Caco-2 (cell line): ENCODE measurements at regions not wholly inside any gene's neighbourhood (a gene's known extent, or its start where the extent isn't known, plus 50 kb on each side); places are given as distances from the start of the nearest gene placed in this dataset.

ENCODE experiments used
- BruUV-seq: library from RNA; stranded (reverse); fragments of 400-500 nt; replicated peaks from 2 replicates; lab custom pipeline; 2021; lab: Mats Ljungman, UMichigan
- CTCF ChIA-PET: fragments of 300-600 bp; sonication (Branson Sonifier 250); formaldehyde crosslinking; loops from one replicate; lab custom pipeline; 2022; ENCODE audit warnings: antibody characterized with exemption; lab: Charles Lee
- POLR2A ChIA-PET: fragments of 300-600 bp; sonication (Branson Sonifier 250); formaldehyde crosslinking; loops from one replicate; lab custom pipeline; 2022; ENCODE audit warnings: antibody characterized with exemption; lab: Charles Lee
- DNase-seq, 2 experiments: peaks; one replicate each; pipeline versions ENCODE4 v3.0.0 to v3.0.0-alpha.2; 2020 to 2022
- H3K27me3 ChIP-seq: replicated peaks from 2 replicates; pipeline ENCODE4 v1.6.0; 2011; ENCODE audit warnings: low read length; ENCODE audit not compliant: control insufficient read depth, insufficient read depth
- H3K36me3 ChIP-seq: 2 replicates; pipeline ENCODE4 v1.5.1; 2011; ENCODE audit warnings: low read length; ENCODE audit not compliant: control insufficient read depth, insufficient read depth
- H3K4me1 ChIP-seq: fragments of 250-450 bp; sonication (Bioruptor Pico); 2 replicates; pipeline ENCODE4 v1.5.1; 2020; ENCODE audit warnings: mild to moderate bottlenecking
- H3K4me3 ChIP-seq: 2 replicates; pipeline ENCODE4 v1.5.1; 2011; ENCODE audit warnings: low read depth, mild to moderate bottlenecking, control low read depth, low read length
- H3K9me3 ChIP-seq: fragments of 250-450 bp; sonication (Bioruptor Pico); 2 replicates; pipeline ENCODE4 v1.5.1; 2020; ENCODE audit warnings: mild to moderate bottlenecking, moderate library complexity
- H3K27ac Mint-ChIP-seq: one replicate; pipeline ENCODE4 v1.8.0; 2022; ENCODE audit warnings: mixed read lengths; ENCODE audit not compliant: unreplicated experiment
- H3K27me3 Mint-ChIP-seq: one replicate; pipeline ENCODE4 v1.8.0; 2022; ENCODE audit warnings: mixed read lengths; ENCODE audit not compliant: insufficient read depth, unreplicated experiment
- H3K36me3 Mint-ChIP-seq: one replicate; pipeline ENCODE4 v1.8.0; 2022; ENCODE audit warnings: mild to moderate bottlenecking, mixed read lengths; ENCODE audit not compliant: insufficient read depth, unreplicated experiment
- H3K4me1 Mint-ChIP-seq: one replicate; pipeline ENCODE4 v1.8.0; 2022; ENCODE audit warnings: low read depth, mixed read lengths; ENCODE audit not compliant: unreplicated experiment
- H3K4me3 Mint-ChIP-seq: one replicate; pipeline ENCODE4 v1.8.0; 2022; ENCODE audit warnings: mild to moderate bottlenecking, moderate library complexity, mixed read lengths; ENCODE audit not compliant: unreplicated experiment
- H3K9me3 Mint-ChIP-seq: one replicate; pipeline ENCODE4 v1.8.0; 2022; ENCODE audit warnings: mixed read lengths; ENCODE audit not compliant: unreplicated experiment
- intact Hi-C: fragments of 100-400 bp; cut with micrococcal nuclease; formaldehyde crosslinking; loops from one replicate; pipeline ENCODE4 v1.10.0; 2022; ENCODE audit not compliant: unreplicated experiment
- TF ChIP-seq, protein P1 (sequence below), 2 experiments: fragments of 200-600 bp in 1 of 2; IDR thresholded peaks; 1 replicate in 1 of 2; 2 replicates in 1 of 2; pipeline versions ENCODE4 v1.5.1 to v1.8.0; 2011 to 2022; ENCODE audit warnings: antibody characterized with exemption in 1 of 2, control low read depth in 1 of 2, inconsistent platforms in 1 of 2, low read depth in 1 of 2, low read length in 1 of 2, mild to moderate bottlenecking in 1 of 2, moderate library complexity in 1 of 2; ENCODE audit not compliant: insufficient read depth in 1 of 2, severe bottlenecking in 1 of 2, unreplicated experiment in 1 of 2

DNA sequence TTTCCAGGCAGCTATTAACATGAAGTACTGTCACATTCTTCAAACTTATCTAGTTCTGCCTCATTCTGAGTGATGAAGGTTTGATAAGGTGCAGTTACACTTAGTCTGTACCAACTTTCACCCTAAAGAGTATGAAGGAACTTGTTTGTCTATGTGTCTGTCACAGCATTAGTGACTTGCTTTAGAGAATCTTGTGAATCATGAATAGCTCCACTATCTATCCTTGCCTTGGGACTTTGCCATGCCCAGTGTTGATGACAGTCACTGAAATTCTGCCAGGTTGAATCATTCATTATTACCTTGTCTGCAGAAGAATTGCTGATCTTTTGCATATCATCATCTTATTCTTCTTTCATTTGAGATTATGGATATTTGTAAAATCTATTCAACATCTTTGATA lies 50.9 kb upstream of the A1CF start:
- Histone ChIP-seq H3K9me3 (no peaks in the 10 kb centered on the region), H3K36me3 (no peaks in the 10 kb centered on the region), H3K4me3 (no peak overlapping the region), H3K27me3 (no peaks in the 10 kb centered on the region), H3K4me1 (no peaks in the 10 kb centered on the region)
- intact Hi-C loops, result loop anchor here (2.0 kb wide), 2 partner anchors 36 to 64 kb away; no protein-coding TSS in a partner anchor
- BruUV-seq, result no TSS peak
- no peak for DNase-seq
- Mint-ChIP-seq H3K27ac (no peak overlapping the region), H3K9me3 (no peaks in the 10 kb centered on the region), H3K4me3 (no peak overlapping the region), H3K36me3 (no peaks in the 10 kb centered on the region), H3K27me3 (peaks cover 36% of the 10 kb centered on the region), H3K4me1 (no peaks in the 10 kb centered on the region)
- POLR2A ChIA-PET, result no interaction called here
- TF ChIP-seq, protein P1, sequence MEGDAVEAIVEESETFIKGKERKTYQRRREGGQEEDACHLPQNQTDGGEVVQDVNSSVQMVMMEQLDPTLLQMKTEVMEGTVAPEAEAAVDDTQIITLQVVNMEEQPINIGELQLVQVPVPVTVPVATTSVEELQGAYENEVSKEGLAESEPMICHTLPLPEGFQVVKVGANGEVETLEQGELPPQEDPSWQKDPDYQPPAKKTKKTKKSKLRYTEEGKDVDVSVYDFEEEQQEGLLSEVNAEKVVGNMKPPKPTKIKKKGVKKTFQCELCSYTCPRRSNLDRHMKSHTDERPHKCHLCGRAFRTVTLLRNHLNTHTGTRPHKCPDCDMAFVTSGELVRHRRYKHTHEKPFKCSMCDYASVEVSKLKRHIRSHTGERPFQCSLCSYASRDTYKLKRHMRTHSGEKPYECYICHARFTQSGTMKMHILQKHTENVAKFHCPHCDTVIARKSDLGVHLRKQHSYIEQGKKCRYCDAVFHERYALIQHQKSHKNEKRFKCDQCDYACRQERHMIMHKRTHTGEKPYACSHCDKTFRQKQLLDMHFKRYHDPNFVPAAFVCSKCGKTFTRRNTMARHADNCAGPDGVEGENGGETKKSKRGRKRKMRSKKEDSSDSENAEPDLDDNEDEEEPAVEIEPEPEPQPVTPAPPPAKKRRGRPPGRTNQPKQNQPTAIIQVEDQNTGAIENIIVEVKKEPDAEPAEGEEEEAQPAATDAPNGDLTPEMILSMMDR (IDR thresholded peaks at IDR 0.05; ENCODE audit: insufficient read depth in 1 of 2, low read depth in 1 of 2, low read length in 1 of 2, severe bottlenecking in 1 of 2, unreplicated experiment in 1 of 2), result no peak
- CTCF ChIA-PET, result no interaction called here

DNA sequence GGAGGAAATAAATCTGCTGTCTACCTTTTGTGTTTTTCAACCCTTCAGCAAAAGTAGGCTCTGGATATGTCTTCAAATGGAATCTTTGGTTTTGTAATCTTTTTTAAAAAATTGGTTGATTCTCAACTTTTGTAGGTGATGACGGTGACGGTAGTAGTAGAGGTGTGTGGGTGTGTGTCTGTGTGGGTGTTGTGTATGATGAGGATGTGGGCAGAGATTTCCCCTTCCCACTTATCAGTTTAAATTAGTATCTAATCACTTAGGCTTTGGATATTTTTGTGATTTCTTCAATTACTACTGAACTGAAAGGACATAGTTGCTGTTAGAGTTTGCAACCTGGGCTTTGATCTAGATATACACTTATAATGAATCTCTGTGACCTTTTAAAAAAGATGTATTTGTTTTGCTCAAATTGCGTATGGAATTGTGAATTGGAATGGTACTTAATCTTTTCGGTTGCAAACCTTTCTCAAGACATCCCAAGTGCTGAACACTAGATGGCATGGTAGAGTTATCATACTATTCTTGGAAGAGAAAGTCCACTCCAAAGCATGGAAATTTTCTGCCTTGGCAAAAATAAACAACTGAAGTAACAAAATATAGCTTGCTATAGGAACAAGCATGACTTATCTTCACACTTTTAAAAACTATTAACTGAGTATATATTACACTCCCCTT lies 51.9 kb upstream of the A1CF start:
- TF ChIP-seq, protein P1 (IDR thresholded peaks at IDR 0.05; ENCODE audit: insufficient read depth in 1 of 2, low read depth in 1 of 2, low read length in 1 of 2, severe bottlenecking in 1 of 2, unreplicated experiment in 1 of 2), result peak; percentile 51 to 91
- no TSS peak for BruUV-seq
- Histone ChIP-seq H3K4me3 (no peak overlapping the region), H3K4me1 (no peaks in the 10 kb centered on the region), H3K27me3 (no peaks in the 10 kb centered on the region), H3K36me3 (no peaks in the 10 kb centered on the region), H3K9me3 (no peaks in the 10 kb centered on the region)
- Mint-ChIP-seq H3K27ac (no peak overlapping the region), H3K4me3 (no peak overlapping the region), H3K9me3 (no peaks in the 10 kb centered on the region), H3K4me1 (no peaks in the 10 kb centered on the region), H3K36me3 (no peaks in the 10 kb centered on the region), H3K27me3 (peaks cover 32% of the 10 kb centered on the region)
- DNase-seq, result peak in 1 of 2 experiments; percentile 54
- ChIA-PET CTCF (no interaction called here), POLR2A (no interaction called here)
- intact Hi-C loops, result loop anchor here (1.0 to 2.0 kb wide), 3 partner anchors 35 to 148 kb away; no protein-coding TSS in a partner anchor

DNA sequence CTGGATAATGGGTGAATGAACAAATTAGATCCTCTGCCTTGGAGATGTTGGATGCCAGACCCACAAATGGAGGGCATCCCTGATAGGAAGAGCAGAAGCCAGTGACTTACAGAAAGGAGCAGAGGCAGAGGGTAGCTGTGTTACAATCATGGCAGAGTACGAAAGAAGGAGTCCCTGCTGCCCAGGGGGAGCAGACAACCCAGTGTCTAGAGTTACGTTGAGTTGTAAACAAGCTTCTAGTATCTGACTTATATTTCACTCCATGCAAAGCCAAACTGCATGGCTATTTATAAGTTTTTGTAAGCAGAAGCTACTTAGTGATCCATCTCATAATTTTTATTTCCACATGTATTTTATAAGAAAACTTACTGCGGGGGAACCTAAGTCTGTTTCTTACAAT lies 56.2 kb upstream of the A1CF start:
- no peaks in the 10 kb centered on the region for H3K36me3 ChIP-seq
- CTCF ChIA-PET, result no interaction called here
- H3K4me1 ChIP-seq, result no peaks in the 10 kb centered on the region
- no peak for DNase-seq
- no peak overlapping the region for H3K4me3 ChIP-seq
- Mint-ChIP-seq H3K4me3 (no peak overlapping the region), H3K27ac (no peak overlapping the region), H3K27me3 (peaks cover 18% of the 10 kb centered on the region), H3K9me3 (no peaks in the 10 kb centered on the region), H3K36me3 (no peaks in the 10 kb centered on the region), H3K4me1 (no peaks in the 10 kb centered on the region)
- POLR2A ChIA-PET, result no interaction called here
- H3K9me3 ChIP-seq, result no peaks in the 10 kb centered on the region
- H3K27me3 ChIP-seq, result no peaks in the 10 kb centered on the region
- BruUV-seq, result no TSS peak
- TF ChIP-seq, protein P1 (IDR thresholded peaks at IDR 0.05; ENCODE audit: insufficient read depth in 1 of 2, low read depth in 1 of 2, low read length in 1 of 2, severe bottlenecking in 1 of 2, unreplicated experiment in 1 of 2), result no peak
- intact Hi-C loops, result no loop called here
